Stimulated activated CD4-positive, alpha-beta T cell treated with anti-CD3 and anti-CD28 coated beads, Interleukin-12 subunit alpha, Interleukin-12 subunit beta, amount 100 ng/mL, for 48 hours (primary cell): ENCODE measurements at regions not wholly inside any gene's neighbourhood (a gene's known extent, or its start where the extent isn't known, plus 50 kb on each side); places are given as distances from the start of the nearest gene placed in this dataset.

Source experiments
- DNase-seq, 3 donors: peaks; one replicate each; pipeline ENCODE4 v3.0.0-alpha.2; 2020; ENCODE audit warnings: low read depth in 2 of 3, low spot score in 1 of 3

DNA sequence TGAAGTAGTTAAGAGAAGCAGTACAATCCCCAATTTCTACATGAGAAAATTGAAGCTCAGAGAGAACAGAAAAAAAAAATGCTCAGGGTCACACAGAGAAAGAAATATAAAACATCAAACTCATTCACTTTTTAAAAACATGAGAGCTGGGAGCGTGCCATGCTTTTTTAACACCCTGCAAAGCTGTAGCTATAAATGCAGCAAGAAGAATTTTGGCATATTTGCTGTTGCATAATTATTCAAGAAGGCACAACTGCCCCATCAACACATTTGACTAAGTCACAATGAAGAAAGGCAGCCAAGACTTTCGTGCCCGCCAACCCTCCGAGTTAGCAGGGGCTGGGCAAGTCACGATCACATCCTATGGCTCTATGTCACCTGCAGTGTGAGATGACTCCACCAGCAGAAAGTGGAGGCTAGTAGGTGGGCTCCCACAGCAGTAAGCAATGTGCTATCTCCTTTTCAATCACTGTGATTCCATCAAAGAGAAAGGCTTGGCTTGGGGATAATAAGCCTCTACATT, 214.8 kb downstream of the DHX15 start:
- DNase-seq: no peak

DNA sequence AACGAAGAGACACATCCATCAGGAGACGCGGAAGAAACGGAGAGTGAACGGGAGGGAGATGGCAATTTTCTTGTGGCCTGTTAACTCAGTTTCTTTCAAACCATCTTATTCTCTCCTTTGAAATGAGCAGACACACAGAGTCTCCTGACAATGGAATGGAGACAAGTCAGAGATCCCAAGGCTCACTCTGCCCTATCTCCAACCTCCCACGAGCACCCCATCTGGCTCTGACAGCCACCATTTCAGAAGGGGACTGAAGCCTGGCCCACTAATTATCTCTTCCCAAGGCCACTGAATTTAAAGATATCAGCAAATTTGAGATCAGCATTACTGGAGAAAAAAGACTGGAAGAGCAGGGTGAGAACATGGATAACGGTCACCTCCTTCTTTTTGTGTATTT, 215.6 kb downstream of the DHX15 start:
- no peak for DNase-seq

DNA sequence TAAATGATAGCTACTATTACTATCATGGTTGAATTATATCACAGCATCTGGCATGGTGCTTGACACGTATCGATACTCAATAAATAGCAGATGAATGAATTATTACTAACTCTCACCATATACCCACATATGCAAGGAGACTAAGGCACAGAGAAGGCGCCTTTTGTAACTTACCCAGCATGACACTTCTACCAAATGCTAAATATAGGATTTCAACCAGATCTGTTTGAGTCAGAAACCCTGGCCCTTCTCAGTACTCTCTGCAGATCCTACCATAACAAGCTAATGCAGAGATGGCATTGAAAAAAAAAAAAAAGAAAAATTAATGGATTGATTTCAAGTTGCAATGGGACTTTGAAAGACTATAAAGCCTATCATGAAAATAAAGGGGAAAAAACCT, 219.5 kb downstream of the DHX15 start:
- DNase-seq: no peak

GRCh38 chr4:24364249-24364648, 220.1 kb downstream of the DHX15 start:
- no peak for DNase-seq

DNA sequence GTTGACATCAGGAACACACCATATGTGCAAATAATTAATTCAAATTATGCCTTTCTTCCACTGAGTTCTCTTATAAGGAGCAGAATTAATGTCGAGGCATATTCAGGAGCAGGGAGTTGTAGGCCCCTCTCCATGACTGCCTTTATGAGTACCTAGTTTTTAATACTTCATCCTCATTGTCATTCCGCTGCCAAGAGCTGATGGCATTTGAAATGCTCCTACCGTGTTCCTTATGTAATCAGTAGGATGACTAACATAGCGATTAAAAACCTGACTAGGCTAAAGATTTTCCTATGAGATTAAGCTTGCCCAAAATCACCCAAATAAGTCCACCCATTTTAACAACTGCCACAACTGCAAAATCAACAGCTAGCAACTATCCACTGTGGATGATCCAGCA, 220.6 kb downstream of the DHX15 start:
- no peak for DNase-seq

DNA sequence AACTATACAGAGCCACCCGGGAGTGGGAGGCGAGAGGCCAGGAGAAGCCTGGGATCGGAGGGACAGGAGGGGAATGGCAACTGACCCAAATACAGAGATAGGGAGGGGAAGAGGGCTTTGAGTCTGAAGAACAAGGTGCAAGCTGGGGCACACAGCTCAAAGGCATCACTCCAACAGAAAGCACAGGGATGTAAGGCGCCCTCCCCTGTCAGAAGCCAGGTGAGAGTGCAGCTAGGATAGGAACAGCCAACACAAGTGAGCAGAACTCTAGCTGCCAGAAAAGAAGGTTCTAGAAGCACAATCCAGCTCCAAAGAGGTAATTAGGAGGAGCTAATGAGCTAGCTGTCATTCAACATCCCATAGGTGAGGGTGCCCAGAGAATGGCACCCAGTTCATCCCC, 232.2 kb downstream of the DHX15 start:
- no peak for DNase-seq

GRCh38 chr4:24349168-24349996, 235.0 kb downstream of the DHX15 start:
- DNase-seq: peak in 1 of 3 donors; percentile 0

DNA sequence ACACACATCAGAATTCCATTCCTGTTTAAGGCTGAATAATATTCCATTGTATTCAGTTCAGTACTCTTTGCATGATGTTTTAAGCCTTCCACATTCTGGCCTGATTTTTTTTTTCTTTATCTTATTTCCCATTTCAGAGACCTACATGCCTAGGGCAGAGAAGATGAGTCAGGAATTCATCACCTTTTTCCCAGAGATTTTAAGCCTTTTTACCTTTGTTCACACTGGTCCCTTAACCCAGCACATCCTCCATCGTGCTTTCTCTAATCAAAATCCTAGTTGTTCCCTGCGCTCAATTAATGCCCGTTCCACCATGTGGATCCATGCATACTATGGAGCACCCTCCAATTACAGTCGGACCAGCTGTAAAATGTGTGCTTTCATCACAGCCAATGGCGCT, 245.1 kb downstream of the DHX15 start:
- no peak for DNase-seq

DNA sequence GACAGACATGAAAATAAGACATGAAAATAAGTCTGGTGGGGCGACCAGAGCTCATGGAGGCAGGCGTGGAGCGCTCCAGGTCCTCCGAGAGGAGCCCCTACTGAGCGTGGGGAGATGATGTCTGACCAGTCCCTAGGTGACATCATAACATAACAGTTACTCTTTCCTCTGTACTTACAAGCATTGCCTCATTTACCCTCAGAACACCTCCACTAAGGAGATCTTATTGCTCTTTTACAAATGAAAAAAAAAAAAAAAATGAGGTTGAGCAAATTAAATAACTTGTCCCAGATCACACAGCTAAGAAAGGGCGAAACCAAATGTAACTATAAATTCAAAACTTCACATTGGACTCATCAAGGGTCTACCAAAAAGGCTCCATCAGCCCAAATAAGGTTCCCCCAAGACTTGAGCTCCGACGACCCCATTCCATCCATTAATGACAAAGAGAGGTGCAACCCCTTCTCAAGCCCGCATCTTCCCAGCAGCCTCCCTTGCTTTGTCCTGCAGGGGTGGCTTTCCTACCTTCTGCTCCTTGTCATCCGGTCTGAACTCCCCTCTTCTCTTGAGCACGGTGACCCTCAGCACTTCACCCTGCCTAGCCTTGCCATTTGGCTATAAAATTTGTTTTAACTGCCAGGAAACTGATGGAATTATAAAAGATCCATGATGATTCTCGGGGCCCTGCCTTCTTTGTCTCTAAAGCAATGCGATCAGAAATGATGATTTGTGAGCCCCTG, 246.7 kb downstream of the DHX15 start:
- no peak for DNase-seq

- no peak for DNase-seq
Measured at GRCh38 chr4:24335616-24336015, 248.7 kb downstream of the DHX15 start.

DNA sequence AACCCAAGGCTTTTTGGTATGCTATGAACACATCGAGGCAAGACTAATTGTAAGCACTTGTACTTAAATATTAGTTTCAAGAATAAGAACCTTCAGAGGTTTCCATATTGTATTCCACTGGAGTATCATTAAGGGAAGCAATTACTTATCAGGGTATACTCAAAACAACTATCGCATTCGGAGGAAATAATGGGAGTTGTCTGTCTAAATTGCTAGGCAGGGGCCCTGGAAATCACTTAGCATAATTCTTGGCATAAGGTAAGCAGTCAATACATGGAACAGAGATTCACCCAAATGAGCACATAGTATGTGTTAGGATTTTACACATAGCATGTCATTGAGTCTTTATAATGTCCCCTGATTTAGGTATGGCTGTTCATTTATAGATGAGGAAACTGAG, 249.4 kb downstream of the DHX15 start:
- no peak for DNase-seq

GRCh38 chr4:24330573-24330972, 253.8 kb downstream of the DHX15 start:
- DNase-seq: no peak

- no peak for DNase-seq
Measured at GRCh38 chr4:24330172-24330571, 254.2 kb downstream of the DHX15 start.

- no peak for DNase-seq
Measured at GRCh38 chr4:24328711-24329110, 255.6 kb downstream of the DHX15 start.

DNA sequence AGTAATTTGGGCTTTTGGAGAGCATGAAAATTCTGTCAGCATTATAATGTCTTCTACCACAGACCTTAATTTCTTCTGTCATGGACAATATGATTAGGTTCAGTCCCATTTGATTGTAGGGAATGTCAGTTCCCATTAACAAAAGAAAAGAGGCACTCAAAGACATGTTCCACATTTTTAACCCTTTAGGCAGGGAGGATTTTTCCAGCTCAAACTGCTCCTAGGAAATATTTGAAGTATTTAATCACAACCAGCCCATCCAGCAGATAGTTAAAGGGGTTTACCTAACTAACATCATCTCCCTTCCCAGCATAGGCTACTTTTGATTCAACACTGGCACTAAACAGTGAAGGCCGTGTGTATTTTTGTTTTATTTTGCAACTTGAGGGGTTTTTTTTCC, 256.0 kb downstream of the DHX15 start:
- DNase-seq: no peak

DNA sequence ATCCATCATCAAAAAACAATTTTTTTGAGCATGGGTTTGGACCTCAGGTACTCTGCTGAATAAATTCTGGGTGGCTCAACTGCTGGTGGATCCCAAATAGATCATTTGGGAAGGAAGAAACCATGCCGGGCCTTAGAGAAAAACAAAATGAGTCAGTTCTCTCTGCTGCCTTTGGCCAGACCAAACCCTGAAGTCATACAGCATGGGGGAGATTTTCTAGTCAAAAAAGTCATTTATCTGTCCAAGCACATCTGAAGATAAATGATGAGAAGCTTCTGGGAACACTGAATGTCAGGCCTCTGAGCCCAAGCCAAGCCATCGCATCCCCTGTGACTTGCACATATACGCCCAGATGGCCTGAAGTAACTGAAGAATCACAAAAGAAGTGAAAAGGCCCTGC, 261.4 kb downstream of the DHX15 start:
- DNase-seq: no peak

DNA sequence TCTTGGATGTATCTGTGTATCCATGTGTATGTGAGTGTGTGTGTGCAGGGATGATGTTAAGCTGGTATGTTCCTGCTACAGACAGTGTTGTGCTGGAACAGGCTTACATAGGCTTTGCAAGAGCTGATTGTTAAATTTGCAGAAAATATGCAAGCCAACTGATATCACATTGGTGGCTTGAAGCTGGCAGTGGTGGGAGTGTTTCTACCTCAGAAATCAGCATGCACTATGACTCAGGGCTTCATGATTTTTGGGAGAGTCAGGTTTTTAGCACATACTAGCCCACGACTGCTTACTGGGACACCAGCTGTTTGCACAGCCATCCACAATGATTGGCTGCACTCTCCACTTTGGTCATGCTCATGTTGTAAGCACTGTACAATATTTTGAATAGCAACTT, 261.8 kb downstream of the DHX15 start:
- DNase-seq: no peak

GRCh38 chr4:24321616-24322015, 262.7 kb downstream of the DHX15 start:
- DNase-seq: no peak

- no peak for DNase-seq
Measured at GRCh38 chr4:24321131-24321530, 263.2 kb downstream of the DHX15 start.

GRCh38 chr4:24319387-24319786, 265.0 kb downstream of the DHX15 start:
- DNase-seq: no peak

DNA sequence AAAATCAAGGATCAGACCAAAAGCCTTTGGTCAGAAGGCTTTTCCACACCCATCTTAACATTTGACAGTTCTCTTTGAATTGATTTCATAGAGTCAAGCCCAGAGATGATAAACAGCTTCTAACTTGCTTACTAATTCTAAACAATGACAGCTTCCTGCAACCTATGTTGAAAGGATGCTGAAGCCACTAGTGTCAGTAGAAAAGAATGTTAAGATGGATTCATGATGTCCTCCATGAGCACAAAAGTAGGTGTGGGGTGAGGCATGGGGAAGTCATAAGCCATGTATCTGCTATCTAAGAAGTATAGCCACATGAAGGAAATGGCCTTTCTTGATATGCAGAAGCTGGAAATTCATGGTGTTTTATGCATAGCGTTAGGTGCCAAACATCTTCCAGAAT, 269.3 kb downstream of the DHX15 start:
- DNase-seq: no peak

- no peak for DNase-seq
Measured at GRCh38 chr4:24312261-24312913, 272.0 kb downstream of the DHX15 start.
